Esophagus muscularis mucosa (tissue), 4 donors: ENCODE measurements at regions not wholly inside any gene's neighbourhood (a gene's known extent, or its start where the extent isn't known, plus 50 kb on each side); places are given as distances from the start of the nearest gene placed in this dataset.

ENCODE experiments used
- EP300 ChIP-seq: sonication (generic); formaldehyde crosslinking; IDR thresholded peaks from one replicate; pipeline ENCODE4 v1.6.1; 2017; ENCODE audit warnings: antibody characterized with exemption
- POLR2A ChIP-seq: fragments of 450-650 bp; IDR thresholded peaks from one replicate; pipeline ENCODE4 v1.6.1; 2017; ENCODE audit warnings: antibody characterized with exemption, moderate library complexity, mild to moderate bottlenecking, low read depth
- POLR2AphosphoS5 ChIP-seq, 2 donors: sonication (generic); formaldehyde crosslinking; IDR thresholded peaks; one replicate each; pipeline ENCODE4 v1.6.1; 2017; ENCODE audit warnings: antibody characterized with exemption in 2 of 2
- TF ChIP-seq, protein P1 (sequence below), 3 experiments: fragments of 200-600 bp in 2 of 3; fragments of 450-650 bp in 1 of 3; sonication (generic) in 2 of 3; IDR thresholded peaks; one replicate each; pipeline ENCODE4 v1.5.1; 2017 to 2019; ENCODE audit warnings: antibody characterized with exemption in 3 of 3, mild to moderate bottlenecking in 2 of 3, moderate library complexity in 1 of 3

DNA sequence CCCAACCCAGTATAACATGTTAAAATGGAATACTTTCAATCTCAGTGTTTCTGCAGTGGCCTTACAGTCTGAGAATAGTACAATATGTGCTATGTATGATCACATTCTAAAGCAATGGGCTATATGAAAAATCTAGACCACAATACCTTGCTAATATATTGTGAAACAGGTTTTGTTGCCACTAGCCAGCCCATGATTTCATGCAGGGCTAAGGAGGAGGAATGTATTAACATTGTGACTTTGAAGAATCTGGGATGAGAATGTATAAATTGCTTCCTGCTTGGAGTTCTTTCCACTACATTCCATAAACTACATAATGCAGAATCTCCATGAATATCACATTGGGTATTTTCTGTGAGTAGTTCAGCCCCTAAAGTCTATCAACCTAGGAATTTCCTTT lies 935.4 kb upstream of the GRIA3 start:
- TF ChIP-seq, protein P1, sequence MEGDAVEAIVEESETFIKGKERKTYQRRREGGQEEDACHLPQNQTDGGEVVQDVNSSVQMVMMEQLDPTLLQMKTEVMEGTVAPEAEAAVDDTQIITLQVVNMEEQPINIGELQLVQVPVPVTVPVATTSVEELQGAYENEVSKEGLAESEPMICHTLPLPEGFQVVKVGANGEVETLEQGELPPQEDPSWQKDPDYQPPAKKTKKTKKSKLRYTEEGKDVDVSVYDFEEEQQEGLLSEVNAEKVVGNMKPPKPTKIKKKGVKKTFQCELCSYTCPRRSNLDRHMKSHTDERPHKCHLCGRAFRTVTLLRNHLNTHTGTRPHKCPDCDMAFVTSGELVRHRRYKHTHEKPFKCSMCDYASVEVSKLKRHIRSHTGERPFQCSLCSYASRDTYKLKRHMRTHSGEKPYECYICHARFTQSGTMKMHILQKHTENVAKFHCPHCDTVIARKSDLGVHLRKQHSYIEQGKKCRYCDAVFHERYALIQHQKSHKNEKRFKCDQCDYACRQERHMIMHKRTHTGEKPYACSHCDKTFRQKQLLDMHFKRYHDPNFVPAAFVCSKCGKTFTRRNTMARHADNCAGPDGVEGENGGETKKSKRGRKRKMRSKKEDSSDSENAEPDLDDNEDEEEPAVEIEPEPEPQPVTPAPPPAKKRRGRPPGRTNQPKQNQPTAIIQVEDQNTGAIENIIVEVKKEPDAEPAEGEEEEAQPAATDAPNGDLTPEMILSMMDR (IDR thresholded peaks at IDR 0.05) = no peak
- TF ChIP-seq POLR2A (no peak), EP300 (no peak), POLR2AphosphoS5 (IDR thresholded peaks at IDR 0.05) (no peak)
